IMR-90 (cell line): ENCODE measurements at regions not wholly inside any gene's neighbourhood (a gene's known extent, or its start where the extent isn't known, plus 50 kb on each side); places are given as distances from the start of the nearest gene placed in this dataset.

ENCODE experiments used
- ATAC-seq: fragments of 200-7000 bp; cut with Tn5 transposase; 2 replicates; pipeline ENCODE4 v1.9.1; 2020; ENCODE audit warnings: low read depth, mild to moderate bottlenecking, moderate library complexity
- BruUV-seq: library from RNA; stranded (reverse); fragments of 400-500 nt; replicated peaks from 2 replicates; lab custom pipeline; 2021; lab: Mats Ljungman, UMichigan
- CTCF ChIA-PET: fragments of 300-600 bp; formaldehyde crosslinking; extraction: SDS; loops from one replicate; lab custom pipeline; 2021; ENCODE audit warnings: antibody characterized with exemption; lab: Yijun Ruan, JAX
- POLR2A ChIA-PET: fragments of 300-600 bp; sonication (Branson Sonifier 250); formaldehyde crosslinking; loops from one replicate; lab custom pipeline; 2022; ENCODE audit warnings: antibody characterized with exemption; ENCODE audit not compliant: unreplicated experiment; lab: Charles Lee
- DNase-seq: peaks from one replicate; pipeline ENCODE4 v3.0.0; 2013
- H2AFZ ChIP-seq: replicated peaks from 2 replicates; pipeline ENCODE3; 2013; ENCODE audit warnings: low read length, mild to moderate bottlenecking; ENCODE audit not compliant: poor library complexity
- H2AK5ac ChIP-seq: 2 replicates; pipeline ENCODE4 v1.6.1; 2013; ENCODE audit warnings: low read depth, low read length, inconsistent platforms
- H2AK9ac ChIP-seq: replicated peaks from 2 replicates; pipeline ENCODE3; 2013; ENCODE audit warnings: mild to moderate bottlenecking, low read depth, low read length, moderate library complexity; ENCODE audit not compliant: poor library complexity
- H2BK120ac ChIP-seq: 2 replicates; pipeline ENCODE4 v1.6.1; 2013; ENCODE audit warnings: low read depth, low read length, inconsistent platforms
- H2BK15ac ChIP-seq: 3 replicates; pipeline ENCODE4 v1.6.1; 2013; ENCODE audit warnings: low read depth, low read length, inconsistent platforms
- H2BK20ac ChIP-seq: 2 replicates; pipeline ENCODE4 v1.6.1; 2013; ENCODE audit warnings: low read depth, mild to moderate bottlenecking, inconsistent platforms, low read length, moderate library complexity
- H2BK5ac ChIP-seq: 2 replicates; pipeline ENCODE4 v1.6.1; 2013; ENCODE audit warnings: mild to moderate bottlenecking, low read depth, low read length, inconsistent platforms; ENCODE audit not compliant: poor library complexity, severe bottlenecking
- H3K14ac ChIP-seq: replicated peaks from 2 replicates; pipeline ENCODE4 v1.6.1; 2013; ENCODE audit warnings: low read depth, low read length, inconsistent platforms
- H3K18ac ChIP-seq: 2 replicates; pipeline ENCODE4 v1.6.1; 2013; ENCODE audit warnings: low read depth, low read length, control low read depth
- H3K23ac ChIP-seq: 2 replicates; pipeline ENCODE4 v1.6.1; 2013; ENCODE audit warnings: low read depth, low read length, inconsistent platforms
- H3K27ac ChIP-seq: 2 replicates; pipeline ENCODE4 v1.5.1; 2013; ENCODE audit warnings: mild to moderate bottlenecking, control low read depth, low read length; ENCODE audit not compliant: insufficient read depth
- H3K27me3 ChIP-seq: 2 replicates; pipeline ENCODE4 v1.6.1; 2013; ENCODE audit warnings: low read length; ENCODE audit not compliant: control insufficient read depth, insufficient read depth
- H3K36me3 ChIP-seq: 2 replicates; pipeline ENCODE4 v1.6.1; 2013; ENCODE audit warnings: low read length, mixed read lengths; ENCODE audit not compliant: control insufficient read depth, insufficient read depth
- H3K4ac ChIP-seq: 2 replicates; pipeline ENCODE4 v1.6.1; 2013; ENCODE audit warnings: low read depth, low read length, inconsistent platforms
- H3K4me1 ChIP-seq: 2 replicates; pipeline ENCODE4 v1.6.1; 2013; ENCODE audit warnings: low read length, mixed read lengths; ENCODE audit not compliant: control insufficient read depth, insufficient read depth
- H3K4me2 ChIP-seq: 2 replicates; pipeline ENCODE4 v1.6.1; 2013; ENCODE audit warnings: low read depth, mild to moderate bottlenecking, control low read depth, low read length, moderate library complexity
- H3K4me3 ChIP-seq: 2 replicates; pipeline ENCODE4 v1.5.1; 2013; ENCODE audit warnings: low read depth, mild to moderate bottlenecking, control low read depth, low read length, moderate library complexity; ENCODE audit not compliant: insufficient read depth
- H3K56ac ChIP-seq: 2 replicates; pipeline ENCODE4 v1.6.1; 2013; ENCODE audit warnings: low read length, inconsistent platforms; ENCODE audit not compliant: insufficient read depth; ENCODE audit errors: extremely low read depth
- H3K79me1 ChIP-seq, 2 experiments: 2 replicates each; pipeline ENCODE4 v1.6.1; 2013; ENCODE audit warnings: low read length in 2 of 2, inconsistent platforms in 1 of 2, low read depth in 1 of 2
- H3K9ac ChIP-seq: 2 replicates; pipeline ENCODE4 v1.6.1; 2013; ENCODE audit warnings: low read depth, low read length, control low read depth
- H3K9me1 ChIP-seq: 2 replicates; pipeline ENCODE4 v1.6.1; 2013; ENCODE audit warnings: low read length, inconsistent platforms; ENCODE audit not compliant: insufficient read depth
- H3K9me3 ChIP-seq: 2 replicates; pipeline ENCODE4 v1.6.1; 2013; ENCODE audit warnings: low read length; ENCODE audit not compliant: control insufficient read depth, insufficient read depth
- H4K20me1 ChIP-seq: 2 replicates; pipeline ENCODE4 v1.6.1; 2013; ENCODE audit warnings: low read length, inconsistent platforms; ENCODE audit not compliant: insufficient read depth
- H4K5ac ChIP-seq: 2 replicates; pipeline ENCODE4 v1.6.1; 2013; ENCODE audit warnings: mild to moderate bottlenecking, low read depth, low read length, control low read depth
- H4K8ac ChIP-seq, 2 experiments: 2 replicates each; pipeline ENCODE4 v1.6.1; 2013; ENCODE audit warnings: low read depth in 2 of 2, low read length in 2 of 2, control low read depth in 1 of 2, inconsistent platforms in 1 of 2
- H4K91ac ChIP-seq: 2 replicates; pipeline ENCODE4 v1.6.1; 2013; ENCODE audit warnings: low read depth, low read length, inconsistent platforms; ENCODE audit not compliant: insufficient read depth
- BHLHE40 ChIP-seq: fragments of 150-350 bp; IDR thresholded peaks from 2 replicates; pipeline ENCODE4 v1.6.1; 2016; ENCODE audit warnings: mild to moderate bottlenecking, low read depth, low read length
- CEBPB ChIP-seq: IDR thresholded peaks from 2 replicates; pipeline ENCODE4 v1.6.1; 2012; ENCODE audit warnings: low read depth, low read length, improper control_type of control experiment
- CHD1 ChIP-seq: IDR thresholded peaks from 2 replicates; pipeline ENCODE4 v1.6.1; 2012; ENCODE audit warnings: low read depth, low read length, improper control_type of control experiment
- CTCF ChIP-seq: conservative IDR thresholded peaks from 2 replicates; pipeline ENCODE4 v1.5.1; 2012; ENCODE audit warnings: mild to moderate bottlenecking, low read depth, low read length, improper control_type of control experiment
- ELK1 ChIP-seq: fragments of 150-350 bp; IDR thresholded peaks from 2 replicates; pipeline ENCODE4 v1.6.1; 2016; ENCODE audit warnings: low read depth, mild to moderate bottlenecking, low read length, moderate library complexity, borderline replicate concordance
- FOS ChIP-seq: fragments of 150-350 bp; IDR thresholded peaks from 2 replicates; pipeline ENCODE4 v1.6.1; 2016; ENCODE audit warnings: low read depth, low read length
- MAFK ChIP-seq: IDR thresholded peaks from 2 replicates; pipeline ENCODE4 v1.6.1; 2012; ENCODE audit warnings: low read depth, low read length, improper control_type of control experiment
- MAZ ChIP-seq: IDR thresholded peaks from 2 replicates; pipeline ENCODE4 v1.6.1; 2012; ENCODE audit warnings: low read depth, mild to moderate bottlenecking, low read length, improper control_type of control experiment, moderate library complexity, borderline replicate concordance
- MXI1 ChIP-seq: IDR thresholded peaks from 2 replicates; pipeline ENCODE4 v1.6.1; 2012; ENCODE audit warnings: low read depth, mild to moderate bottlenecking, low read length, moderate library complexity, borderline replicate concordance
- NFE2L2 ChIP-seq: fragments of 150-350 bp; IDR thresholded peaks from 2 replicates; pipeline ENCODE4 v1.6.1; 2016; ENCODE audit warnings: low read depth, mild to moderate bottlenecking, low read length
- POLR2A ChIP-seq: IDR thresholded peaks from 2 replicates; pipeline ENCODE4 v1.6.1; 2012; ENCODE audit warnings: mild to moderate bottlenecking, low read depth, low read length
- RAD21 ChIP-seq: IDR thresholded peaks from 2 replicates; pipeline ENCODE4 v1.6.1; 2012; ENCODE audit warnings: low read length, improper control_type of control experiment
- RCOR1 ChIP-seq: IDR thresholded peaks from 2 replicates; pipeline ENCODE4 v1.6.1; 2012; ENCODE audit warnings: mild to moderate bottlenecking, low read length, improper control_type of control experiment; ENCODE audit not compliant: insufficient replicate concordance
- RFX5 ChIP-seq: IDR thresholded peaks from 2 replicates; pipeline ENCODE4 v1.8.0; 2012; ENCODE audit warnings: low read depth, mild to moderate bottlenecking, low read length, moderate library complexity
- SMC3 ChIP-seq: fragments of 150-350 bp; IDR thresholded peaks from 2 replicates; pipeline ENCODE4 v1.6.1; 2016; ENCODE audit warnings: low read depth, mild to moderate bottlenecking, antibody characterized with exemption, low read length, moderate library complexity
- USF2 ChIP-seq: fragments of 150-350 bp; IDR thresholded peaks from 2 replicates; pipeline ENCODE4 v1.6.1; 2017; ENCODE audit warnings: mild to moderate bottlenecking, antibody characterized with exemption, low read length, low read depth
- WGBS, 2 experiments: methylation state at CpG; one replicate each; pipeline versions ENCODE4 v1.1.5 to v1.1.7; 2013; ENCODE audit warnings: missing lambda C conversion rate in 2 of 2; ENCODE audit not compliant: insufficient read length in 1 of 2; ENCODE audit errors: extremely low coverage in 2 of 2; 5-methylcytosine and 5-hydroxymethylcytosine counted together
- dilution Hi-C: fragments of 300-500 bp; cut with HindIII; formaldehyde crosslinking; loops from one replicate; pipeline ENCODE4 v1.14.3; 2018; ENCODE audit warnings: low sequenced_read_pairs; ENCODE audit not compliant: unreplicated experiment
- in situ Hi-C: fragments of 300-500 bp; cut with MboI; formaldehyde crosslinking; loops from 3 replicates; pipeline ENCODE4 v1.14.3; 2019; ENCODE audit warnings: low sequenced_read_pairs, inconsistent platforms, mixed read lengths
- intact Hi-C: fragments of 100-400 bp; cut with micrococcal nuclease; formaldehyde crosslinking; loops from 2 replicates; pipeline ENCODE4 v1.10.0; 2022

- no peak overlapping the region for H3K27ac ChIP-seq
- dilution Hi-C loops (no loop called here), intact Hi-C loops (no loop called here), in situ Hi-C loops (no loop called here)
- BruUV-seq: no TSS peak
- peak overlapping the region; percentile 41 for H3K18ac ChIP-seq
- H3K9me3 ChIP-seq: no peaks in the 10 kb centered on the region
- H3K4me2 ChIP-seq: peak overlapping the region; percentile 90; the same call in 1 of the 2 replicates
- peak overlapping the region; percentile 80 for H2BK5ac ChIP-seq
- H4K8ac ChIP-seq: no peak overlapping the region
- no peak overlapping the region for H3K4ac ChIP-seq
- no peaks in the 10 kb centered on the region for H3K36me3 ChIP-seq
- H2AK9ac ChIP-seq: no peak overlapping the region
- 0 out of 2 replicates have a peak overlapping the region, but pooled peaks have one; percentile 3 for H2BK20ac ChIP-seq
- 0 out of 2 replicates have a peak overlapping the region, but pooled peaks have one; percentile 11 for H3K23ac ChIP-seq
- CTCF ChIA-PET: no interaction called here
- no peaks in the 10 kb centered on the region for H3K79me1 ChIP-seq
- WGBS, 2 experiments: no CpG with 5 or more reads among the region's 1 CpG
- DNase-seq (no peak), ATAC-seq (no peak)
- H2AFZ ChIP-seq: no peak overlapping the region
- H3K27me3 ChIP-seq: no peaks in the 10 kb centered on the region
- no peak for TF ChIP-seq POLR2A
- no peak for TF ChIP-seq SMC3
- TF ChIP-seq CEBPB: no peak
- TF ChIP-seq RCOR1: no peak
- TF ChIP-seq MAFK: no peak
- TF ChIP-seq ELK1: no peak
- TF ChIP-seq MXI1: no peak
- no peak for TF ChIP-seq USF2
- TF ChIP-seq CTCF: no peak
- no peak for TF ChIP-seq MAZ
- TF ChIP-seq NFE2L2: no peak
- no peak for TF ChIP-seq FOS
- TF ChIP-seq RAD21: no peak
- no peak for TF ChIP-seq CHD1
- no peak for TF ChIP-seq RFX5
- TF ChIP-seq BHLHE40: no peak
- no peak overlapping the region; the same call in 1 of the 2 replicates for H4K5ac ChIP-seq
- H4K91ac ChIP-seq: no peak overlapping the region
- no peak overlapping the region for H2AK5ac ChIP-seq
- H3K9ac ChIP-seq: no peak overlapping the region
- H4K20me1 ChIP-seq: no peaks in the 10 kb centered on the region
- H2BK15ac ChIP-seq: 0 out of 3 replicates have a peak overlapping the region, but pooled peaks have one; percentile 2
- no peak overlapping the region for H3K4me3 ChIP-seq
- POLR2A ChIA-PET: no interaction called here
- H2BK120ac ChIP-seq: peak overlapping the region; percentile 32; the same call in 1 of the 2 replicates
- H3K4me1 ChIP-seq: peaks cover 6% of the 10 kb centered on the region; the same call in 1 of the 2 replicates
- 0 out of 2 replicates have a peak overlapping the region, but pooled peaks have one; percentile 86 for H3K14ac ChIP-seq
- H3K56ac ChIP-seq: no peak overlapping the region
- no peaks in the 10 kb centered on the region for H3K9me1 ChIP-seq
These were observed 222.7 kb upstream of the FOXN3 start for GRCh38 chr14:89639687-89640086.
